NCI-H2171 treated with DMSO at 0.1 percent for 48 hours (cell line): ENCODE measurements at regions not wholly inside any gene's neighbourhood (a gene's known extent, or its start where the extent isn't known, plus 50 kb on each side); places are given as distances from the start of the nearest gene placed in this dataset.

Experiments used
- DNase-seq: peaks from one replicate; lab custom pipeline; 2025; lab: John Stamatoyannopoulos, UW

GRCh38 chr11:115767883-115768282, 263.7 kb upstream of the CADM1 start:
- no peak for DNase-seq

- peak; percentile 68 for DNase-seq
Observed at GRCh38 chr11:115767047-115767802, 263.0 kb upstream of the CADM1 start.

GRCh38 chr11:115766561-115766960, 262.3 kb upstream of the CADM1 start:
- no peak for DNase-seq

- DNase-seq, result no peak
Observed at GRCh38 chr11:115765803-115766239, 261.6 kb upstream of the CADM1 start.

GRCh38 chr11:115764176-115764575, 260.0 kb upstream of the CADM1 start:
- DNase-seq, result no peak

GRCh38 chr11:115761817-115762216, 257.6 kb upstream of the CADM1 start:
- DNase-seq, result no peak

GRCh38 chr11:115761348-115761747, 257.1 kb upstream of the CADM1 start:
- no peak for DNase-seq

GRCh38 chr11:115760461-115761320, 256.5 kb upstream of the CADM1 start:
- peak; percentile 32 for DNase-seq

- peak; percentile 14 for DNase-seq
Observed at GRCh38 chr11:115759622-115760460, 255.6 kb upstream of the CADM1 start.

- DNase-seq, result peak; percentile 44
Observed at GRCh38 chr11:115758011-115758410, 253.8 kb upstream of the CADM1 start.

- no peak for DNase-seq
Observed at GRCh38 chr11:115751243-115752015, 247.2 kb upstream of the CADM1 start.

GRCh38 chr11:115745610-115746512, 241.6 kb upstream of the CADM1 start:
- peak; percentile 95 for DNase-seq

GRCh38 chr11:115745066-115745465, 240.9 kb upstream of the CADM1 start:
- DNase-seq, result peak; percentile 91

GRCh38 chr11:115743719-115744118, 239.5 kb upstream of the CADM1 start:
- DNase-seq, result no peak

GRCh38 chr11:115741376-115742107, 237.3 kb upstream of the CADM1 start:
- no peak for DNase-seq

GRCh38 chr11:115740324-115740723, 236.1 kb upstream of the CADM1 start:
- no peak for DNase-seq

- no peak for DNase-seq
Observed at GRCh38 chr11:115739878-115740277, 235.7 kb upstream of the CADM1 start.

- DNase-seq, result no peak
Observed at GRCh38 chr11:115739146-115739545, 234.9 kb upstream of the CADM1 start.

GRCh38 chr11:115737875-115738274, 233.7 kb upstream of the CADM1 start:
- DNase-seq, result no peak

- no peak for DNase-seq
Observed at GRCh38 chr11:115736146-115736545, 231.9 kb upstream of the CADM1 start.
